ENCODE measurements at regions not wholly inside any gene's neighbourhood (a gene's known extent, or its start where the extent isn't known, plus 50 kb on each side); places are given as distances from the start of the nearest gene placed in this dataset.
"Not testable (repeated sequence)": the region's sequence is repeated elsewhere in the genome, so short reads cannot be mapped to it uniquely, and the experiment has no call there.

- ChIA-PET CTCF (ENCODE audit: partially characterized antibody) (no interaction called here), POLR2A (ENCODE audit: partially characterized antibody) (no interaction called here)
- H3K27me3 Mint-ChIP-seq = peaks cover 0 to 2% of the 10 kb centered on the region in 2 donors
- no peak overlapping the region for H3K4me3 ChIP-seq (ENCODE audit: low read length in 2 of 2)
- no peak for DNase-seq
- no peaks in the 10 kb centered on the region for H3K4me1 ChIP-seq (ENCODE audit: insufficient read depth, low read length)
- H3K9me3 Mint-ChIP-seq = peaks cover 9 to 33% (median 27%) of the 10 kb centered on the region in 8 donors
- H3K36me3 ChIP-seq (ENCODE audit: insufficient read depth, low read length) = no peaks in the 10 kb centered on the region
- H3K27ac Mint-ChIP-seq = no peak overlapping the region
- no peak overlapping the region for H3K27ac ChIP-seq (ENCODE audit: low read depth, low read length)
- peaks cover 0 to 11% of the 10 kb centered on the region in 2 donors for H3K9me3 ChIP-seq (ENCODE audit: control insufficient read depth in 1 of 2, low read length in 2 of 2)
- intact Hi-C loops (cut with micrococcal nuclease) = no loop called here
- H3K36me3 Mint-ChIP-seq = no peaks in the 10 kb centered on the region
- H3K4me3 Mint-ChIP-seq = no peak overlapping the region
- no peaks in the 10 kb centered on the region for H3K4me1 Mint-ChIP-seq
- no peaks in the 10 kb centered on the region for H3K27me3 ChIP-seq (ENCODE audit: insufficient read depth, low read length)
Measured at GRCh38 chr5:5741418-5741817, 318.9 kb downstream of the ICE1 start.

GRCh38 chr5:5739490-5739945 is 317.0 kb downstream of the ICE1 start:
- H3K36me3 ChIP-seq (ENCODE audit: insufficient read depth, low read length) = no peaks in the 10 kb centered on the region
- Mint-ChIP-seq H3K27ac (no peak overlapping the region), H3K4me1 (no peaks in the 10 kb centered on the region), H3K9me3 (peaks cover 3 to 22% (median 12%) of the 10 kb centered on the region in 8 donors), H3K27me3 (peaks cover 9% of the 10 kb centered on the region in 2 donors), H3K4me3 (no peak overlapping the region), H3K36me3 (no peaks in the 10 kb centered on the region)
- DNase-seq = no peak
- intact Hi-C loops (cut with micrococcal nuclease) = no loop called here
- H3K4me3 ChIP-seq (ENCODE audit: low read length in 2 of 2) = no peak overlapping the region
- no peaks in the 10 kb centered on the region for H3K4me1 ChIP-seq (ENCODE audit: insufficient read depth, low read length)
- ChIA-PET POLR2A (ENCODE audit: partially characterized antibody) (no interaction called here), CTCF (ENCODE audit: partially characterized antibody) (no interaction called here)
- H3K27me3 ChIP-seq (ENCODE audit: insufficient read depth, low read length) = no peaks in the 10 kb centered on the region
- H3K9me3 ChIP-seq (ENCODE audit: control insufficient read depth in 1 of 2, low read length in 2 of 2) = peaks cover 0 to 11% of the 10 kb centered on the region in 2 donors
- no peak overlapping the region for H3K27ac ChIP-seq (ENCODE audit: low read depth, low read length)

GRCh38 chr5:5738797-5739489 is 316.5 kb downstream of the ICE1 start:
- Mint-ChIP-seq H3K27me3 (peaks cover 9% of the 10 kb centered on the region in 2 donors), H3K4me3 (no peak overlapping the region), H3K9me3 (peaks cover under 1 to 17% (median 8%) of the 10 kb centered on the region in 8 donors), H3K27ac (no peak overlapping the region), H3K36me3 (no peaks in the 10 kb centered on the region), H3K4me1 (no peaks in the 10 kb centered on the region)
- Histone ChIP-seq H3K4me3 (ENCODE audit: low read length in 2 of 2) (no peak overlapping the region), H3K9me3 (ENCODE audit: control insufficient read depth in 1 of 2, low read length in 2 of 2) (peaks cover 0 to 6% of the 10 kb centered on the region in 2 donors), H3K27ac (ENCODE audit: low read depth, low read length) (no peak overlapping the region), H3K27me3 (ENCODE audit: insufficient read depth, low read length) (no peaks in the 10 kb centered on the region), H3K4me1 (ENCODE audit: insufficient read depth, low read length) (no peaks in the 10 kb centered on the region), H3K36me3 (ENCODE audit: insufficient read depth, low read length) (no peaks in the 10 kb centered on the region)
- intact Hi-C loops (cut with micrococcal nuclease) = no loop called here
- ChIA-PET POLR2A (ENCODE audit: partially characterized antibody) (no interaction called here), CTCF (ENCODE audit: partially characterized antibody) (no interaction called here)
- DNase-seq = no peak

GRCh38 chr5:5736007-5736406 is 313.5 kb downstream of the ICE1 start:
- no peak for DNase-seq
- Mint-ChIP-seq H3K27me3 (peaks cover 11 to 13% of the 10 kb centered on the region in 2 donors), H3K4me1 (no peaks in the 10 kb centered on the region), H3K27ac (no peak overlapping the region), H3K36me3 (no peaks in the 10 kb centered on the region), H3K9me3 (peaks cover 0 to 8% (median 3%) of the 10 kb centered on the region in 8 donors), H3K4me3 (no peak overlapping the region)
- H3K27me3 ChIP-seq (ENCODE audit: insufficient read depth, low read length) = no peaks in the 10 kb centered on the region
- ChIA-PET CTCF (ENCODE audit: partially characterized antibody) (no interaction called here), POLR2A (ENCODE audit: partially characterized antibody) (no interaction called here)
- intact Hi-C loops (cut with micrococcal nuclease) = no loop called here
- no peak overlapping the region for H3K4me3 ChIP-seq (ENCODE audit: low read length in 2 of 2)
- no peak overlapping the region for H3K27ac ChIP-seq (ENCODE audit: low read depth, low read length)
- H3K4me1 ChIP-seq (ENCODE audit: insufficient read depth, low read length) = no peaks in the 10 kb centered on the region
- H3K9me3 ChIP-seq (ENCODE audit: control insufficient read depth in 1 of 2, low read length in 2 of 2) = no peaks in the 10 kb centered on the region
- H3K36me3 ChIP-seq (ENCODE audit: insufficient read depth, low read length) = no peaks in the 10 kb centered on the region

GRCh38 chr5:5733058-5733457 is 310.6 kb downstream of the ICE1 start:
- H3K27me3 ChIP-seq (ENCODE audit: insufficient read depth, low read length); H3K9me3 Mint-ChIP-seq; CTCF ChIA-PET (ENCODE audit: partially characterized antibody); H3K9me3 ChIP-seq (ENCODE audit: control insufficient read depth in 1 of 2, low read length in 2 of 2); H3K36me3 ChIP-seq (ENCODE audit: insufficient read depth, low read length); H3K4me1 ChIP-seq (ENCODE audit: insufficient read depth, low read length); POLR2A ChIA-PET (ENCODE audit: partially characterized antibody); H3K4me3 ChIP-seq (ENCODE audit: low read length in 2 of 2); H3K27ac ChIP-seq (ENCODE audit: low read depth, low read length); DNase-seq; H3K4me1 Mint-ChIP-seq; intact Hi-C loops (cut with micrococcal nuclease); H3K4me3 Mint-ChIP-seq; H3K27ac Mint-ChIP-seq; H3K36me3 Mint-ChIP-seq: not testable (repeated sequence)
- H3K27me3 Mint-ChIP-seq = peaks cover 11% of the 10 kb centered on the region in 2 donors

GRCh38 chr5:5726401-5726800 is 303.9 kb downstream of the ICE1 start:
- no peaks in the 10 kb centered on the region for H3K36me3 Mint-ChIP-seq
- H3K9me3 Mint-ChIP-seq = peaks cover 0 to 3% (median 0%) of the 10 kb centered on the region in 8 donors
- no peak overlapping the region for H3K27ac Mint-ChIP-seq
- Histone ChIP-seq H3K4me1 (ENCODE audit: insufficient read depth, low read length) (no peaks in the 10 kb centered on the region), H3K27ac (ENCODE audit: low read depth, low read length) (no peak overlapping the region), H3K36me3 (ENCODE audit: insufficient read depth, low read length) (no peaks in the 10 kb centered on the region), H3K9me3 (ENCODE audit: control insufficient read depth in 1 of 2, low read length in 2 of 2) (no peaks in the 10 kb centered on the region), H3K27me3 (ENCODE audit: insufficient read depth, low read length) (no peaks in the 10 kb centered on the region), H3K4me3 (ENCODE audit: low read length in 2 of 2) (no peak overlapping the region)
- no peak overlapping the region for H3K4me3 Mint-ChIP-seq
- POLR2A ChIA-PET (ENCODE audit: partially characterized antibody) = no interaction called here
- CTCF ChIA-PET (ENCODE audit: partially characterized antibody) = no interaction called here
- intact Hi-C loops (cut with micrococcal nuclease) = no loop called here
- no peak for DNase-seq
- no peaks in the 10 kb centered on the region for H3K27me3 Mint-ChIP-seq
- no peaks in the 10 kb centered on the region for H3K4me1 Mint-ChIP-seq

GRCh38 chr5:5721881-5722280 is 299.4 kb downstream of the ICE1 start:
- no peak for DNase-seq
- Histone ChIP-seq H3K4me1 (ENCODE audit: insufficient read depth, low read length) (no peaks in the 10 kb centered on the region), H3K27ac (ENCODE audit: low read depth, low read length) (no peak overlapping the region), H3K9me3 (ENCODE audit: control insufficient read depth in 1 of 2, low read length in 2 of 2) (no peaks in the 10 kb centered on the region), H3K4me3 (ENCODE audit: low read length in 2 of 2) (no peak overlapping the region), H3K36me3 (ENCODE audit: insufficient read depth, low read length) (no peaks in the 10 kb centered on the region), H3K27me3 (ENCODE audit: insufficient read depth, low read length) (no peaks in the 10 kb centered on the region)
- Mint-ChIP-seq H3K36me3 (no peaks in the 10 kb centered on the region), H3K9me3 (peaks cover 0 to 3% (median 0%) of the 10 kb centered on the region in 8 donors), H3K27ac (no peak overlapping the region), H3K27me3 (peaks cover 0 to 1% of the 10 kb centered on the region in 2 donors), H3K4me1 (no peaks in the 10 kb centered on the region), H3K4me3 (no peak overlapping the region)
- intact Hi-C loops (cut with micrococcal nuclease) = no loop called here
- POLR2A ChIA-PET (ENCODE audit: partially characterized antibody) = no interaction called here
- CTCF ChIA-PET (ENCODE audit: partially characterized antibody) = no interaction called here

Measured in CD4-positive, alpha-beta memory T cell (primary cell).